H9 (cell line): ENCODE measurements at regions not wholly inside any gene's neighbourhood (a gene's known extent, or its start where the extent isn't known, plus 50 kb on each side); places are given as distances from the start of the nearest gene placed in this dataset.

Source experiments
- DNase-seq: peaks from one replicate; pipeline ENCODE4 v3.0.0-alpha.2; 2017
- H2AFZ ChIP-seq: one replicate; pipeline ENCODE4 v1.6.1; 2013; ENCODE audit warnings: mild to moderate bottlenecking, low read length, control low read depth, moderate library complexity
- H2AK5ac ChIP-seq: 2 replicates; pipeline ENCODE4 v1.6.1; 2013; ENCODE audit warnings: low read length, control low read depth, mixed read lengths; ENCODE audit not compliant: insufficient read length
- H2BK120ac ChIP-seq: one replicate; pipeline ENCODE4 v1.6.1; 2013; ENCODE audit warnings: low read depth, mild to moderate bottlenecking, low read length, control low read depth, inconsistent platforms; ENCODE audit not compliant: poor library complexity, severe bottlenecking
- H2BK12ac ChIP-seq: 2 replicates; pipeline ENCODE4 v1.6.1; 2013; ENCODE audit warnings: low read length, control low read depth, mixed read lengths, low read depth; ENCODE audit not compliant: insufficient read length
- H2BK15ac ChIP-seq: 2 replicates; pipeline ENCODE4 v1.6.1; 2013; ENCODE audit warnings: low read depth, low read length, control low read depth
- H2BK20ac ChIP-seq: one replicate; pipeline ENCODE4 v1.6.1; 2013; ENCODE audit warnings: low read depth, mild to moderate bottlenecking, low read length, control low read depth, inconsistent platforms; ENCODE audit not compliant: poor library complexity, severe bottlenecking
- H2BK5ac ChIP-seq: 2 replicates; pipeline ENCODE4 v1.6.1; 2013; ENCODE audit warnings: low read length, control low read depth, mixed read lengths; ENCODE audit not compliant: insufficient read length
- H3K14ac ChIP-seq: 2 replicates; pipeline ENCODE4 v1.6.1; 2013; ENCODE audit warnings: low read length, control low read depth; ENCODE audit not compliant: insufficient read depth
- H3K18ac ChIP-seq: 2 replicates; pipeline ENCODE4 v1.6.1; 2013; ENCODE audit warnings: low read depth, mild to moderate bottlenecking, mixed read lengths, low read length, control low read depth; ENCODE audit not compliant: insufficient read length
- H3K23ac ChIP-seq: 2 replicates; pipeline ENCODE4 v1.6.1; 2013; ENCODE audit warnings: low read length, control low read depth, mixed read lengths, low read depth; ENCODE audit not compliant: insufficient read length
- H3K23me2 ChIP-seq: 2 replicates; pipeline ENCODE4 v1.6.1; 2013; ENCODE audit warnings: low read depth, mild to moderate bottlenecking, mixed read lengths, low read length, control low read depth; ENCODE audit not compliant: insufficient read length, poor library complexity, severe bottlenecking
- H3K27ac ChIP-seq: 2 replicates; pipeline ENCODE4 v1.5.1; 2013; ENCODE audit warnings: low read length, control low read depth, mixed read lengths, low read depth; ENCODE audit not compliant: insufficient read length
- H3K27me3 ChIP-seq: 2 replicates; pipeline ENCODE4 v1.6.1; 2013; ENCODE audit warnings: low read length, control low read depth, inconsistent platforms; ENCODE audit not compliant: insufficient read depth
- H3K4ac ChIP-seq: 2 replicates; pipeline ENCODE4 v1.6.1; 2013; ENCODE audit warnings: low read depth, mild to moderate bottlenecking, control low read depth, inconsistent platforms, low read length, moderate library complexity
- H3K4me1 ChIP-seq: 2 replicates; pipeline ENCODE4 v1.6.1; 2013; ENCODE audit warnings: low read length, control low read depth, inconsistent platforms; ENCODE audit not compliant: insufficient read depth
- H3K4me2 ChIP-seq: 2 replicates; pipeline ENCODE4 v1.6.1; 2013; ENCODE audit warnings: low read length, control low read depth, mixed read lengths; ENCODE audit not compliant: insufficient read length, insufficient read depth
- H3K56ac ChIP-seq: 2 replicates; pipeline ENCODE4 v1.6.1; 2013; ENCODE audit warnings: low read depth, mild to moderate bottlenecking, mixed read lengths, low read length, control low read depth; ENCODE audit not compliant: insufficient read length
- H3K79me1 ChIP-seq: 2 replicates; pipeline ENCODE4 v1.6.1; 2013; ENCODE audit warnings: low read depth, mild to moderate bottlenecking, moderate library complexity, low read length, control low read depth, inconsistent platforms; ENCODE audit not compliant: insufficient read depth, poor library complexity, severe bottlenecking
- H3K79me2 ChIP-seq: 2 replicates; pipeline ENCODE4 v1.6.1; 2013; ENCODE audit warnings: low read length, control low read depth, inconsistent platforms; ENCODE audit not compliant: insufficient read depth
- H3K9ac ChIP-seq: 2 replicates; pipeline ENCODE4 v1.6.1; 2013; ENCODE audit warnings: low read length, control low read depth, mixed read lengths; ENCODE audit not compliant: insufficient read length; ENCODE audit errors: extremely low read depth
- H3K9me3 ChIP-seq: one replicate; pipeline ENCODE4 v1.6.1; 2013; ENCODE audit warnings: low read depth, low read length, inconsistent platforms; ENCODE audit not compliant: control insufficient read depth
- H3T11ph ChIP-seq: one replicate; pipeline ENCODE4 v1.6.1; 2013; ENCODE audit warnings: mild to moderate bottlenecking, low read length, control low read depth, inconsistent platforms
- H4K20me1 ChIP-seq: one replicate; pipeline ENCODE4 v1.6.1; 2013; ENCODE audit not compliant: control insufficient read depth, insufficient read length, insufficient read depth
- H4K5ac ChIP-seq: 2 replicates; pipeline ENCODE4 v1.6.1; 2013; ENCODE audit warnings: low read depth, mild to moderate bottlenecking, mixed read lengths, low read length, control low read depth; ENCODE audit not compliant: insufficient read length
- H4K8ac ChIP-seq: replicated peaks from 2 replicates; pipeline ENCODE4 v1.6.1; 2013; ENCODE audit warnings: low read length, control low read depth, mixed read lengths, low read depth; ENCODE audit not compliant: insufficient read length
- H4K91ac ChIP-seq: 2 replicates; pipeline ENCODE4 v1.6.1; 2013; ENCODE audit warnings: low read depth, mild to moderate bottlenecking, moderate library complexity, mixed read lengths, low read length, control low read depth; ENCODE audit not compliant: insufficient read length
- H3K27ac Mint-ChIP-seq, 3 experiments: 2 replicates in 2 of 3; 3 replicates in 1 of 3; pipeline ENCODE4 v1.8.0; 2020 to 2021; ENCODE audit warnings: mixed read lengths in 3 of 3, mild to moderate bottlenecking in 1 of 3, moderate library complexity in 1 of 3
- H3K27me3 Mint-ChIP-seq: 2 replicates; pipeline ENCODE4 v1.8.0; 2021; ENCODE audit warnings: low read depth, mild to moderate bottlenecking, moderate library complexity, mixed read lengths
- H3K36me3 Mint-ChIP-seq, 3 experiments: 2 replicates in 2 of 3; 3 replicates in 1 of 3; pipeline ENCODE4 v1.8.0; 2020 to 2021; ENCODE audit warnings: low read depth in 3 of 3, mixed read lengths in 3 of 3; ENCODE audit not compliant: insufficient read depth in 1 of 3
- H3K4me1 Mint-ChIP-seq, 2 experiments: 2 replicates each; pipeline ENCODE4 v1.8.0; 2020; ENCODE audit warnings: mixed read lengths in 2 of 2
- H3K4me3 Mint-ChIP-seq, 2 experiments: 2 replicates in 1 of 2; 3 replicates in 1 of 2; pipeline ENCODE4 v1.8.0; 2020 to 2021; ENCODE audit warnings: mild to moderate bottlenecking in 2 of 2, mixed read lengths in 2 of 2, moderate library complexity in 1 of 2
- H3K9me3 Mint-ChIP-seq, 2 experiments: 2 replicates in 1 of 2; 3 replicates in 1 of 2; pipeline ENCODE4 v1.8.0; 2020; ENCODE audit warnings: mild to moderate bottlenecking in 2 of 2, mixed read lengths in 2 of 2, moderate library complexity in 1 of 2
- CTCF ChIP-seq: fragments of 200-600 bp; sonication (generic); conservative IDR thresholded peaks from 3 replicates; pipeline ENCODE4 v1.8.0; 2021; ENCODE audit warnings: antibody characterized with exemption, mild to moderate bottlenecking
- WGBS: extraction: QIAGEN DNeasy Blood & Tissue Kit; methylation state at CpG from one replicate; pipeline ENCODE4 v1.1.7; 2013; ENCODE audit warnings: missing lambda C conversion rate, low lambda C conversion rate, mixed read lengths; ENCODE audit not compliant: insufficient read length; ENCODE audit errors: extremely low coverage; 5-methylcytosine and 5-hydroxymethylcytosine counted together

GRCh38 chr11:109508943-109509342 lies 87.0 kb downstream of the C11orf87 start:
- no peak overlapping the region for H2BK20ac ChIP-seq
- no peak overlapping the region for H3T11ph ChIP-seq
- H3K23ac ChIP-seq, result no peak overlapping the region
- no peaks in the 10 kb centered on the region for H3K79me1 ChIP-seq
- H3K79me2 ChIP-seq, result no peaks in the 10 kb centered on the region
- no peak for DNase-seq
- no peak overlapping the region for H3K4ac ChIP-seq
- Mint-ChIP-seq H3K4me1 (no peaks in the 10 kb centered on the region), H3K4me3 (no peak overlapping the region), H3K36me3 (no peaks in the 10 kb centered on the region), H3K9me3 (no peaks in the 10 kb centered on the region), H3K27ac (no peak overlapping the region), H3K27me3 (no peaks in the 10 kb centered on the region)
- H3K4me2 ChIP-seq, result no peak overlapping the region
- no peak overlapping the region for H3K18ac ChIP-seq
- H2BK120ac ChIP-seq, result no peak overlapping the region
- no peak overlapping the region for H2BK15ac ChIP-seq
- H3K9me3 ChIP-seq, result no peaks in the 10 kb centered on the region
- H3K14ac ChIP-seq, result no peak overlapping the region
- H3K23me2 ChIP-seq, result no peaks in the 10 kb centered on the region
- no peaks in the 10 kb centered on the region for H3K27me3 ChIP-seq
- H4K5ac ChIP-seq, result no peak overlapping the region
- H2BK12ac ChIP-seq, result no peak overlapping the region
- no peak overlapping the region for H3K56ac ChIP-seq
- H4K8ac ChIP-seq, result no peak overlapping the region
- H2AK5ac ChIP-seq, result no peak overlapping the region
- no peaks in the 10 kb centered on the region for H3K4me1 ChIP-seq
- no peak overlapping the region for H2AFZ ChIP-seq
- no peak overlapping the region for H3K27ac ChIP-seq
- no CpG with 5 or more reads among the region's 2 CpGs for WGBS
- H4K20me1 ChIP-seq, result no peaks in the 10 kb centered on the region
- no peak overlapping the region for H2BK5ac ChIP-seq
- H3K9ac ChIP-seq, result no peak overlapping the region
- H4K91ac ChIP-seq, result no peak overlapping the region
- no peak for TF ChIP-seq CTCF
